A673 (cell line): ENCODE measurements at regions not wholly inside any gene's neighbourhood (a gene's known extent, or its start where the extent isn't known, plus 50 kb on each side); places are given as distances from the start of the nearest gene placed in this dataset.

Experiments used
- CTCF ChIP-seq: fragments of 300-800, 200-600 bp; sonication (generic); conservative IDR thresholded peaks from 2 replicates; pipeline ENCODE4 v1.5.1; 2017; ENCODE audit warnings: low read depth, mild to moderate bottlenecking, antibody characterized with exemption, low read length, moderate library complexity, mixed read lengths
- EZH2 ChIP-seq: fragments of 200-600 bp; sonication (generic); IDR thresholded peaks from 2 replicates; pipeline ENCODE4 v1.6.1; 2017; ENCODE audit warnings: borderline replicate concordance, low read depth, mild to moderate bottlenecking, mixed read lengths, antibody characterized with exemption, low read length; ENCODE audit not compliant: poor library complexity, severe bottlenecking

GRCh38 chr7:8354503-8354902 lies 78.9 kb upstream of the NXPH1 start:
- no peak for TF ChIP-seq CTCF
- TF ChIP-seq EZH2: no peak
